HG02840 (cell line): ENCODE measurements at regions not wholly inside any gene's neighbourhood (a gene's known extent, or its start where the extent isn't known, plus 50 kb on each side); places are given as distances from the start of the nearest gene placed in this dataset.

Source experiments
- ATAC-seq: cut with Tn5 transposase; IDR thresholded peaks from one replicate; pipeline ENCODE4 v1.9.1; 2021; ENCODE audit warnings: mild to moderate bottlenecking, moderate library complexity, moderate number of reproducible peaks; ENCODE audit not compliant: unreplicated experiment, low FRiP score

DNA sequence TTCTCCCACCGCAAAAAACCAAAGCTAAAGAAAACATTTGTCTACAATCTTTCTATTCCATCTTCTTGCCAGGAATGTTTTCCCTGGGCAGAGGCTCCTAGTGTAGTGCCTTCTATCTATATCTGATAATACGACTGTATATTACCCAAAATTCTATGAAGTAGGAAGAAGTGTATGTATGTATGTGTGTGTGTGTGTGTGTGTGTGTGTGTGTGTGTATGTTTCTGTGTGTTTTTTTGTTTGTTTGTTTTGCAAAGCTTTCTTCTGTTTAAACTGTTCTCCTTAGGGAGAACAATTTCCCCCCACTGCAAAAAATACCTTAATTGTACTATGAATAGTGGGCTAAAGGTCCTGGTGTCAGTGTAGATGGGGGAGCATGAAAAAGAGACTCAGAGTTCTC lies 312.6 kb upstream of the CITED2 start:
- no peak for ATAC-seq

DNA sequence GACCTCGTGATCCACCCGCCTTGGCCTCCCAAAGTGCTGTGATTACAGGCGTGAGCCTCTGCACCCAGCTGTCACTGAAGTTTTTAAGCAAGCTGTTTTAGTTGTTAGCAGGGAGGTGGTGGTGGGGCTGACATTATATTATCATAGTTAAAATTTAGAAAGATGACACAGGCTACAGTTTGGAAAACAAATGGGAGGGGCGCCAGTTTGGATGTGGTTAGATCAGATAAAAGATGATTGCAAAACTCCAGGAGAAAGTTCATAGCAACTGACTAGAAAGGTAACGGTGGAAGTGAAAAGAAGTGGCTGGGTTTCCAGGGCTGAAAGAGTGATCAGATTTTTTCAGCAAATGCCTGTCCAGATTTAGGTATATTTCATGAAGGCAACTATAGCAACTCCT lies 311.9 kb upstream of the CITED2 start:
- ATAC-seq = no peak

DNA sequence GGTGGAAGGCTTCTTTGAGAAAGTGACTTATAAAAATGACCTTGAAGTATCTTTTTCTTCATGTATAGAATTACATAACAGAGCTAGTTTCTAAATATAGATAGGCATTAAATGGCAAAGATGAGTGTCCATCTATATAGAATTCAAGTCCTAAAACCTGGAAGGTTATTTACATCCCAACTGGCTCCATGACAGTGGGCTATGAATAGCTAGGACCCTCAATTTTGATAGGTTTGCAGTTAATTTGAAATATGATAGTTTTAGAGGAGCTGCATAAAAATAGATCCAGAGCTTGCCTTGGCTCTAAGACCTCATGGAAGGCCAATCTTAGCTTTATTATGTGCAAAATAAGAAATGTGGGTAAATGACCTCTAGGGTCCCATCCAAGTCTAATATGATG lies 310.6 kb upstream of the CITED2 start:
- ATAC-seq = no peak

DNA sequence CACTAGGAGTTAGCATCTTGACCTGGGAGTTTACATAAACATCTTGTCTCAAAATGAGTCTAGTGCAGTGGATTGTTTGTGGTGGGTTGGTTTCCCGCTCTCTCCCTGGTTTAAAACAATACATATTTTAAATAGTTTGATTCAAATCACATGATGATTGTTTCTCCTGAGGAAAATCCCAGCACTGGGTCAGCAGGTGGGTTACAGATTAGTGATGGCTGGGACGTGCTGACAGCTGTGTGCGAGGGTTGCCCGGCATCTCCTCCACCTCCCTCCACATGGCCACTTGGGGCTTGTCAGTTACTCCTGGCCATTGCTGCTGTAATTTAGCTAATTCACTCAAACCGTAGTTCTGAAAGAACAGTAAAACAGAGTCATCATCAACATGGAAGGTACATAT lies 306.4 kb upstream of the CITED2 start:
- ATAC-seq = no peak

DNA sequence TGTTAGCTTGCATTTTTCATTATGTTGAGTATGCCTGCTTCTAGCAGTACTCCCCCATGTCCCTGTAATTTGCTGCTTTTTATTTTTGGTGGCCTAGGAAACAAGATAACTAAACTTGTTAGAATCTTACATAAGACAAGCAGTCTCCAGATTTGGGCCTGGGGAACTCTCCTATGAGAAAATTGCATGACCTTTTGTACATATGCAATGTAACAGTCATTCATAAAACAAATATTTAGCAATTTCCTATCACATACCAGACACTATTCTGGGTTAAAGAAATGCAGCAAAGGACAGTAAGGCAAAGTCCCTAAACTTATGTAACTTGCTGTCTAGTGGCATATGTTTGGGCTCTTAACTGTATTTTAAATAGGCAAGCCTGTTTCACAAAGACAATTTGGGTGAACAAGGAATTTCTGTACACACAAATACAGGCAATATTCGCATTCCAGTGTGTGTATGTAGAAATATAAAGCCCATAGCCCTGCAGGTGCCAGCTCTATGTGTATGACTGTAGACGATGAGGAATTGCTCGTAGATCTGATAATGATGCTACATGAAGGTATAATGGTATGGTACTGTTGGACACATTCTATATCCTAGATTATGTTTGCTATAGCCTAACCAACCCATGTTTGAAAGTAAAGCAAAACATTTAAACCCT lies 305.2 kb upstream of the CITED2 start:
- ATAC-seq = no peak

DNA sequence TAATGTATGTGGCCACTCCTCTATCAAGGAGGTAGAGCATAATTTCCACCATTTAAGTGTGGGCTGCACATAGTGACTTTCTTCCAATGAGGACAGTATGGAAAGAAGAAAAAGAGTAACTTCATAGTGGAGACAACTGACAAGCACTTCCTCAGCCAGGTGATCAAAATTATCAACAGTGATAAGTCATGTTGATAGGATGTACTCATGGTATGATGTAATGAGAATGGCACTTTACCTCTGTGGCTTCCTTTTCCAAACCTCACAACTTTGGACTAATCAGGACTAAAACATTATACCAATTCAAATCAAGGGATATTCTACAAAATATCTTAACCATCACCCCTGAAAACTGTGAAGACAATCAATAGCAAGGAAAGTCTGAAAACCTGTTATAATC lies 302.3 kb upstream of the CITED2 start:
- no peak for ATAC-seq

DNA sequence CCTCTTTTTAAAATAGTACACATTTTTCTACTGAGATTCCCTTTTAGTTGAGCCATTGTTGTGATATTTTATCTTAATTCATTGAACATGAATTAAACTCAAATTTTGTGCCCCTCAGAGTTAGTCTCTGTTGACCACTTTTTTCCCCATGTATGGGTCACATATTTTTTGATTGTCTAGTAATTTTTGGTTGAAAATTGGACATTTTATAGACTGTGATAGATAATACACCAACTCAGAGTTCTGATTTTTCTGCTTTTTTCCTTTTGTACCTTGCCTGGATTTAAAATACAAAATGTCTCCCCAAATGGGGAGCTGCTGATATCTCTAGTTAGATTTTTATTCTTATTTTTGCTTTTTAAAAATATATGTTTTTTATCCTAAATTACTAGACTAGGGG lies 291.8 kb upstream of the CITED2 start:
- no peak for ATAC-seq

DNA sequence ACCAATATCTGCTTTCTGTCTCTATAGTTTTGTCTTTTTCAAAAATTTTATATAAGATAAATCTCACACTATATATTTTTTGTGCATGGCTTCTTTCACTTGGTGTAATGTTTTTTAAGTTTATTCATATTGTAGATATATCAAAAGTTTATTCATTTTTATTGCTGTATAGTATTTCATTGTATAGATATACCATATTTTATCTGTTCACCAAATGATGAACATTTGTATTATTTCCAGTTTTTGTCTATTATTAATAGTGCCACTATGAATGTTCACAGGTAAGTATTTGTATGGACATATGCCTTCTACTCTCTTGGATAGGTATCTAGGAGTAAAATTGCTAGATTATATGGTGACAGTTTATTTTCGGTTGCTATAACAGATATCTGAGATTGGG lies 289.5 kb upstream of the CITED2 start:
- ATAC-seq = no peak

DNA sequence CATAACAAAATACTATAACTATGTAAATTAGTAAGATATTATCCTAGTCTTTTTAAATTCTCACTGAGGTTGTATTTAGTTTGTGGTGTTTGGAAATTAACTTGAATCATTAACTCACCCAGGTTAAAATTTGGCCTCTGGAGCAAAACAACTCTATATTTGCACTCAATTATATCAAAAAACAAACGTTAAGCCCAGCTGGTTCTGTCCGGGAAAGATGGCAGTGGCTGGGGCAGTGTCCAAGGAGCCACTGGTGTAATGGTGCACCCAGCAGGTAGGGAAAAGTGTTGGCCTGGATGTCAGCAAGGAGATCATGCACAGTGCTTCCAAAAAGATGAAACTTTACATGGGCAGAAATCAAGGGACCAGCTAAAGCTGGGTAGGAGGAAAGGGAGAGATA lies 285.3 kb upstream of the CITED2 start:
- ATAC-seq = no peak

DNA sequence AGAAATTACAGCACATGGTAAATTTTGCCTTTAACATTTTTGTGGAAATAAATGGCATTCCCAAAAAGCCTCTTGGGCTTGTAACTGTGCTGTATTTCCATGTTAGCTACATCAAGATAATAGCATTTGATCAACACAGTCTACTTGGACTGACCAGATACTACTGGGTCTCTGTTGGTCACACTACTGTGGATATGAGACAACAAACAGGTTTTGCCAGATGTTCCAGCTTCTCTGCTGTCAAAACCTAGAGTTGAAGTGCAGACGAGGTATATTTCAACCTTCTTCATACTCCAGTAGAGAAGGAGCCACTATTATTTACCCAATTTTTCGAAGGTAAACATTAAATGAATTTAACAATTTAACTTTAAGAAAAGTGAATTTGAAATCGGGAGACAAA lies 284.7 kb upstream of the CITED2 start:
- no peak for ATAC-seq

DNA sequence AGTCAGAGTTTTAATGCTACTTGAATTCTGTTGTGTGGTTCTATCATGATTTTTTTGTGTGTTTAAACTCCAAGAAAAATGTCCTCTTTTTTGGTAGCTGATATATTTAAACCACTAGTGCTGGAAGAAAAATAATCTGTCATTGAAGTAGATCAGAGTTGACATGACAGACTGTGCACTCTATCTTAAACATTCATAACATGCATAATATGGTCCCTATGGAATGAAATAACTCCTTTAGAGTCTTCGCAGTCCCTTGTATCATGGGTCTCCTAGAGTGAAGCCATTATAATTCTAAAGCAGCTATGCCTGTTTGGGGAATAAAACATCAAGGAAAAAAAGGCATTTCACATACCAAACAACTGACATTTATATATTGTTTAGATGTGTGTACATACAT lies 282.7 kb upstream of the CITED2 start:
- ATAC-seq = no peak

DNA sequence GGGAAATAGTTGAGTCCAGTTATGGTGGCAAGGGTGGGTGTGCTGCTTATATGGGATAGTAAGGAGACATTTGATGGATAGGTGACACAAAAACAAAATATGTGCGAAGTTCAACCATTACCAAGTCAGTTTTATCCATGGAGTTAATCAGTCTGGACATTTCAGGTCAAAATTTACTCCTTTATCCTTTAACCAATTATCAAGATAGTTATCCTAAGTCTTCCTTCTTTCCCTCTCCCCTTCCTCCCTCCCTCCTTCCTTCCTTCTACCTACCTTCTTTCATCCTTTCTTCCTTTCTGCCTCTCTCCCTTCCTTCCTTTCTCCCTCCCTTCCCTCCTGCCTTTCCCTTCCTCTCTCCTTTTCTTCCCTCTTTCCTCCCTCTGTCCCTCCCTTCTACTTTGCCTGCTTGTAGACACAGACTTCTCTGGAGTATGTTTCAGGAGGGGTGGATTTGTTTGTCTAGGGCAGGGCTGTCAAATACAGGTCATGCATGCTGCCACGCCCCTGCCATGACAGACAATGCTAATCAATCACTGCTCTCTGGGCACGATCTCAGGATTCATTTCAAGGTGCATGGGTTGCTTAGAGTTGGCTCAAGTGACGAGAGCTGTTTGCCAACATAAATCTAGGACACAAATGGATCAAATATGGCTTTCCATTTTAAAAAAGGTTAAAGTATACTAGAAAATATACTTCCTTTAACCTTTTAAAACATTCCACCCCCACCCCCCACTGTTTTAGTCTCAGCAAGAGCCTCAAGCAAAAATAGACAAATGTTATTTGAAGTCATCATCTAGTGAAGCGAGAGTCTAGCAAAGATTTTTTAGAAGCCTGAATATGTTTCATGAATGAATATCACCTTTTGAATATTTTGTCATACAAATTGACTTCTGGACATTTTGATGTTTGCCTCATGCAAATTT lies 281.6 kb upstream of the CITED2 start:
- ATAC-seq = no peak

DNA sequence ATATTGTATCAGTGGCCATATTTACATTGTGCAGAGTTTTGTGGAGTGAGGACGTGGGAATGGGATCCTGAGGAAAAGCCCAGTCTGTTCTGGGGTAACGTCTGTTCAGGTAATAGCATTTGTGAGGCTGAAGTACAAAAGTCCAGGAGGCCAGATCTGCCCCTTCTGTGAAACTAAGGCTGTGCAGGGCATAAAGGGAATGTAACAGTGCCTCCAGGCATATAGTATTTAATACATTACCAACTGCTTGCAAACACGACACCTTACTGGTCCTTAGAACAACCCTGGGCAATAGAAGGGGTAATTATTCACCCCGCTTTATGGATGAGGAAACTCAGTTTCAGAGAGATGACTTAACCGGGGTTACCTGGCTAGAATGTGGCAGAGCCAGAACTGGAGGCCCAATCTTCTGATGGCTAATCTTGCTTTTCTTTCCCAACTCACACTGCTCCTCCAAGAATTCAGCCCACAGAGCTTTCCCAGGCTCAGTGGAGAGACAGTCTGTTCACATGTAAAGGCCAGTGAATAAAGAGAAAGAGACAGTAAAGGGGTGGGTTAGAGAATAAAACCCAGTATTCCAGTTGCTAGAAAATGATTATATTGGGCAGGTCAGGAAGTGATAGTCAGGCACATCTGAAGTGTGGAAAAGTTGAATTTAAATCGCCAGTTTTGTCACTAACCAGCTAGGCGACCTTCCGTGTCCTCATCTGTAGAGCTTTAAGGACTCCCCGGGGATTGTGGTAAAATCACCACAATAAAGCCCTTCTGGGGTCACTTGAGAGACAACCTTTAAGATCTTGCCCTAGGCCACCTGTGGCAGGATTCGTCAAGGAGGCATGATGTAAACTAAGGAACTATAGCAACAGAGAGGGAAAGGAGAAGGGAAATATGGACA lies 280.7 kb upstream of the CITED2 start:
- no peak for ATAC-seq

DNA sequence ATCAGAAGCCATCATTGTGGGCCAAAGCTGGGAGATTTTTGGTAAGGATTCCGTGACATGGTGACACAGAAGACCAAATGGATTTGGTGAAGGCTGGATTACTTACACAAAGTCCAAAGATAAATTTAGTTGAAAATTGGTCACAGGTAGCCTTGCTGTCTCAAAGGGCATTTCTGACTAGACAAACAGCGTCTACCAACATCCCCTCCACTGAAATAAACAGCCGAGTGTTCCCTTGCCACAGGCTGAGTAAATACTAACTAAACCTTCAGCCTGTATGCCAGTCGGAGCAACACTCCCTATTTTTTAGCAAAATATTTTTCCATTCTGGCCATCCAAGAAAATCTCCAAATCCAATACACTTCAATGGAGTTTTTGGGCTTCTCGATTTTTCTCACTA lies 279.9 kb upstream of the CITED2 start:
- ATAC-seq = no peak

DNA sequence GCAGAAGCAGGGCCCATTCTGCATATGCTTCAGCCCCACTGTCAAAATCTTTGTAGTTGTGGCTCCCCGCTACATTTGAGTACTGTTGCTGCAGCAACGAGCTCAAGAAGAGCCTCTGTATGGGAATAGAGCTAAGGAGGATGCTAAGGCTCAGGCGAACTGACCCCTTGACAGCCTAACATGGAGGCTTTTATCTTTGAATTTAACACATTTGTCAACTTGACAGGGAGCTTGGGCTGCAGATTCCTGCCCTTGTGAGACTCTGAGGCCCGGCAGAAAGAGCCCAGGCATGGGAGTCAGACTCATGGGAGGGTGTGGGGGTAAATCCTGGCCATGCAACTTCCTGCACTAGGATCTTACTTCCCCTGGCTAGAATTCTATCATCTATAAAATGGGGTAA lies 278.7 kb upstream of the CITED2 start:
- no peak for ATAC-seq

DNA sequence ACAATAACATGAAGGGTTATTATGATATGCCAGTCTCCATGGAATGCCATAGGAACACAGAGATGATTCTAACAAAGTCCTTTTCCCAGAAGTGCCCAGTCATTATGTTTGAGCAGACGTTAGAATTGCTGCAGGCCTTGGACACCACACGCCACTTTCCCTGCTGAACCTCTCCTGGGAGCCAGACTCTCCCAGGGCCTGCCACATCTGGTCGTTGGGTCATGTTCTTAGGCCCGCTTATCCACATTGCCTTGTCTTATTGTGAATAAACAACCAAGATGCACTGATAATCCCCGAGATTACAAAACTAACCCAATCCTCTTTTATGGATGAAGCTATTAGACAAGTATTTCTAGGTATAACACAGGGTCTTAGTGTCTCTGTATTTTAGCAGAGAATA lies 276.5 kb upstream of the CITED2 start:
- ATAC-seq = no peak

DNA sequence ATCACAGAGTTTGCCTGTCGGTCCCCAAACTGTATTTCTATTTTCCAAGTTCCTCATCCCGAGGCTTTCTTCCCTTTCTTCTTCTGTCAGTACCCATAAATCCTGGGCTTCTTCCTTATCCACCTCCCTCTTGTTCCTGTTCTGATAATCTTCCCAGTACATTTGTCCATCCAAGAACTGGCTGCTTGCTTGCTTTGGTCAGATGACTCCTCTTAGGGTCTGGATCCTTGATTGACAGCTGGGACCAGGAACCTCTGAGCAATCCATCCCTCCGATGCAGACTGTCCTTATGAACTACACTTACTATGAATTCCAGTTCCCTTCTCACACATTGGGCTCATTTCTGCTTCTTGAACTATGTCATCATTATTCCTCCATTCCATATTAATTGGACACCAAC lies 275.3 kb upstream of the CITED2 start:
- no peak for ATAC-seq

DNA sequence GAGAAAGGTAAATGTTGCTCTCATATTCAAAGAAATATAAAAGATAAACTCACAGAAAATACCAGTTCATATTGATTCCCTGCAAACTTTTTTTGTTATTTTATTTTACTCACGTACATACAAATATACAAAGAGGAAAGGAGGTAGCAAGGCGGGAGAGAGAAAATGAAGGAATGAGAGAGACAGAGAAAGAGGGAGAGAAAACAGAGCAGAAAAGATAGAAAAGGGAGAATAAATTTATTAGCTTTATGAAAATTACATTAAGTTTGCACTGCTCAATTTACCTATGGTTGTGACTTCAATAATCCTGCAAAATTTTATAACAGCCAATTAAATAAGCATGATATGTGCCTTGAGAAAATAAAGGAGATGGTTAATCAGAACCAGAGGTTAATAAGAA lies 274.7 kb upstream of the CITED2 start:
- no peak for ATAC-seq

DNA sequence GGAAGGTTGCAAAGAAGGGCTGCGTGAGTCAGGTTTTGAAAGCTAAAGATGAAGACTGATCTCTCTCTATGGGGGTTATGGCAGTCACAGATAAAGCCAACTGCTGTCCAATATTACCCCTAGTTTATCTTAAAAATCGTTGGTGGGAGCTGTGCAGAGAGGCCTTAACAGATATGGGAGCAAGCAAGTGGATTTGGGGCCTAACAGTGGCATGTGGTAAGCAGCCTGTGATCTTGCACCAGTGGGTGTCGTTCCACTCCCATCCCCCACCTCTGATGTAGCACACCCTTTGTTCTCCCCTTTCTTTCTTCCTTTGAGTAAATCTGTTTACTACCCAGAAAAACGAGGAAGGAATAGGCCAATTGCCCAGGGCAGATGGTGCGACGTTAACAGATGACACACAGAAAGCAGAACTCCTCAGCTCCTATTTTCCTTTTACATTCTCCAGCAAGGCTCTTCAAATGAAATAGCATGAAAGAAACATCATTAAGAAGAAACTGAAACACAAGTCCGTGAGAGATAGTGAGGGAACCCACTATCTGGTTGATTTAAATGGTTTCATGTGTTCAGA lies 274.1 kb upstream of the CITED2 start:
- no peak for ATAC-seq

DNA sequence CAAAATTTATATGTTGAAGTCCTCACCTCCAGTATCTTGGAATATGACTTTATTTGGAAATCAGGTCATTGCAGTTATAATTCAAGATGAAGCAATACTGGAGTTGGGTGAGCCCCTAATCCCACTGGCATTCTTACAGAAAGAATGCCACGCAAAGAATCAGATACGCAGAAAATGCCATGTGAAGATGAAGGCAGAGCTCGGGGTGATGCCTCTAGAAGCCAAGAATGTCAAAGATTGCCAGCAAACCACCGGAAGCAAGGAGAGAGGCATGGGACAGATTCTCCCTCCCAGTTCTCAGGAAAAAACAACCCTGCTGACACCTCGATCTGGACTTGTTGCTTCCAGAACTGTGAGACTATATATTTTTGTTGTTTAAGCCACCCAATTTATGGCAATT lies 273.4 kb upstream of the CITED2 start:
- ATAC-seq = no peak

DNA sequence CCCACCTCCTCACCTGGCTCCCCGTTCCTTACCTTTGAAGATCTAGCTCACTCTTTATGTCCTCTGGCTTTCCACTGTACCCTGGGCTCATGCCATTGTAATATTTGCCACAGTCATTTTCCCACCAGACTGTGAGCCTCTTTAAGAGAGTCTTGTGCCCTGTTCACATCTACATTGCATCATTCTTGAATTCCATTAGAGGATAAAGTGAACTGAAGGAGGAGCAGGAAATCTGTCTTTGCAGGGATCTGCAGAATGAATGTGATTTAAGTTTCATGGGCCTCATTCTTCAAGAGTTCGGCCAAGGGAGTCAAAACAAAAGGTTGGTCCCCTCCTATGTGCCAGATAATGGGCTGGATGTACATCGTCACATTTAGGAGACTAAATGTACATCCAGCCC lies 272.6 kb upstream of the CITED2 start:
- no peak for ATAC-seq
